ENCODE measurements at regions not wholly inside any gene's neighbourhood (a gene's known extent, or its start where the extent isn't known, plus 50 kb on each side); places are given as distances from the start of the nearest gene placed in this dataset.

GRCh38 chr5:173777674-173778073 lies 110.5 kb upstream of the CPEB4 start:
- Histone ChIP-seq H3K9me3 (ENCODE audit: control insufficient read depth, insufficient read depth, low read depth, low read length) (no peaks in the 10 kb centered on the region), H3K27ac (ENCODE audit: extremely low read depth, low read depth, low read length) (no peak overlapping the region), H3K4me1 (ENCODE audit: control insufficient read depth, insufficient read depth, low read length) (no peaks in the 10 kb centered on the region), H3K4me3 (ENCODE audit: low read depth, low read length) (no peak overlapping the region), H3K36me3 (ENCODE audit: control insufficient read depth in 2 of 2, insufficient read depth in 1 of 2, low read length in 2 of 2) (no peaks in the 10 kb centered on the region)
- ChIA-PET POLR2A (no interaction called here), CTCF (no interaction called here)
- no peak for TF ChIP-seq ZNF521 (tag by site-specific recombination; IDR thresholded peaks at IDR 0.05)

DNA sequence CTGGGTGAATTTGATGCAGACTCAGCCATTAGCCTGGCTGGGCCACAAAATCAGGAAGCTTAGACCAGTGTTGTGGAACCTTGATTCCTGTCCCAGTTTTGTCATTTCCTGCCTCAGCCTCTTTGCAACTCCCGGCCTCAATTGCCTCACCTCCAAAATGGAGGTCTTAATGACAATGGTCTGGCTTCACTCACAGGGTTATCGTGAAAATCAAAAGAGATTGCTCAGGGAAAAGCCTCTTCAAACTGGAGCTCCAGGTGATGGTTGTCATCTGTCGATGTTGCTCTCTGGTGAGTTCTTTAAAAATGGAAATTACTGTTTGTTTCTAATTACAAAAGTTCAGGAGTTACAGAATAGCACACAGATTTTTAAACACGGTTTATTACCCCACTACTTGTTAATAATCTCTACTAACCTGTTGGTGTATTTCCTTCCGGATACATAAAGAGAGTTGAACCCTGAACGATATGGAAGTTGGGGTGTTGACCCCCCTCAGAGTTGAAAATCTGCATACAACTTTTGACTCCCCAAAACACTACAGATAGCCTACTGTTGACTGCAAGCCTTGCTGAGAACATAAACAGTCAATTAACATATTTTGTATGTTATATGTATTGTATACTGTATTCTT lies 109.9 kb upstream of the CPEB4 start:
- Histone ChIP-seq H3K4me3 (ENCODE audit: low read depth, low read length) (no peak overlapping the region), H3K27ac (ENCODE audit: extremely low read depth, low read depth, low read length) (no peak overlapping the region), H3K9me3 (ENCODE audit: control insufficient read depth, insufficient read depth, low read depth, low read length) (no peaks in the 10 kb centered on the region), H3K36me3 (ENCODE audit: control insufficient read depth in 2 of 2, insufficient read depth in 1 of 2, low read length in 2 of 2) (no peaks in the 10 kb centered on the region), H3K4me1 (ENCODE audit: control insufficient read depth, insufficient read depth, low read length) (no peaks in the 10 kb centered on the region)
- TF ChIP-seq ZNF114 (tag by site-specific recombination; IDR thresholded peaks at IDR 0.05) = no peak
- ChIA-PET CTCF (no interaction called here), POLR2A (no interaction called here)

DNA sequence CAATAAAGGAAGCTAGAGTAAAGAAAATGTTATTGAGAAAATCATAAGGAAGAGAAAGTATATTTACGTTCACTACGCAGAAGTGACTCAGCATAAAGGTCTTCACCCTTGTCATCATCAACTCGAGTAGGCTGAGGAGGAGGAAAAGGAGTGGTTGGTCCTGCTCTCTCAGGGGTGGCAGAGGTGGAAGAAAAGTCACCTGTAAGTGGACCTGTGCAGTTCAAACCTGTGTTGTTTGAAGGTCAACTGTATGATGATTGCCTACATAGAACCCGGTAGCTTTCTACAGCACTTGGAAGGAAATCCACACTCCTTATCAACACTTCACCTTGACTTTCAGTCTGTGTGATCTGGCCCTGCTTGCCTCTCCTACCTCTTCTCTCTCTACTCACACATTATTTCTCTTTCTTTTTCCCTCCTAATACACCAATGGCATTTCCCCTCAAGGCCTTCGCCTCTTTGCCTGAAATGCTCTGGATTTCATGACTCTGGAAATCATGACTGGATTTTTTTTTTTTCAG lies 109.3 kb upstream of the CPEB4 start:
- Histone ChIP-seq H3K4me1 (ENCODE audit: control insufficient read depth, insufficient read depth, low read length) (no peaks in the 10 kb centered on the region), H3K36me3 (ENCODE audit: control insufficient read depth in 2 of 2, insufficient read depth in 1 of 2, low read length in 2 of 2) (no peaks in the 10 kb centered on the region), H3K27ac (ENCODE audit: extremely low read depth, low read depth, low read length) (no peak overlapping the region), H3K4me3 (ENCODE audit: low read depth, low read length) (no peak overlapping the region), H3K9me3 (ENCODE audit: control insufficient read depth, insufficient read depth, low read depth, low read length) (no peaks in the 10 kb centered on the region)
- ChIA-PET POLR2A (no interaction called here), CTCF (no interaction called here)
- TF ChIP-seq ZNF274 (IDR thresholded peaks at IDR 0.05; ENCODE audit: low read length) = no peak
- TF ChIP-seq ZNF274 (tag by site-specific recombination; IDR thresholded peaks at IDR 0.05; ENCODE audit: borderline replicate concordance) = no peak
- TF ChIP-seq ZFHX2 (tag by site-specific recombination; conservative IDR thresholded peaks at IDR 0.05) = no peak
- TF ChIP-seq, protein P1, sequence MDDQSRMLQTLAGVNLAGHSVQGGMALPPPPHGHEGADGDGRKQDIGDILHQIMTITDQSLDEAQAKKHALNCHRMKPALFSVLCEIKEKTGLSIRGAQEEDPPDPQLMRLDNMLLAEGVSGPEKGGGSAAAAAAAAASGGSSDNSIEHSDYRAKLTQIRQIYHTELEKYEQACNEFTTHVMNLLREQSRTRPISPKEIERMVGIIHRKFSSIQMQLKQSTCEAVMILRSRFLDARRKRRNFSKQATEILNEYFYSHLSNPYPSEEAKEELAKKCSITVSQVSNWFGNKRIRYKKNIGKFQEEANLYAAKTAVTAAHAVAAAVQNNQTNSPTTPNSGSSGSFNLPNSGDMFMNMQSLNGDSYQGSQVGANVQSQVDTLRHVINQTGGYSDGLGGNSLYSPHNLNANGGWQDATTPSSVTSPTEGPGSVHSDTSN (CRISPR knock-in tag; IDR thresholded peaks at IDR 0.05) = no peak
- TF ChIP-seq, protein P2, sequence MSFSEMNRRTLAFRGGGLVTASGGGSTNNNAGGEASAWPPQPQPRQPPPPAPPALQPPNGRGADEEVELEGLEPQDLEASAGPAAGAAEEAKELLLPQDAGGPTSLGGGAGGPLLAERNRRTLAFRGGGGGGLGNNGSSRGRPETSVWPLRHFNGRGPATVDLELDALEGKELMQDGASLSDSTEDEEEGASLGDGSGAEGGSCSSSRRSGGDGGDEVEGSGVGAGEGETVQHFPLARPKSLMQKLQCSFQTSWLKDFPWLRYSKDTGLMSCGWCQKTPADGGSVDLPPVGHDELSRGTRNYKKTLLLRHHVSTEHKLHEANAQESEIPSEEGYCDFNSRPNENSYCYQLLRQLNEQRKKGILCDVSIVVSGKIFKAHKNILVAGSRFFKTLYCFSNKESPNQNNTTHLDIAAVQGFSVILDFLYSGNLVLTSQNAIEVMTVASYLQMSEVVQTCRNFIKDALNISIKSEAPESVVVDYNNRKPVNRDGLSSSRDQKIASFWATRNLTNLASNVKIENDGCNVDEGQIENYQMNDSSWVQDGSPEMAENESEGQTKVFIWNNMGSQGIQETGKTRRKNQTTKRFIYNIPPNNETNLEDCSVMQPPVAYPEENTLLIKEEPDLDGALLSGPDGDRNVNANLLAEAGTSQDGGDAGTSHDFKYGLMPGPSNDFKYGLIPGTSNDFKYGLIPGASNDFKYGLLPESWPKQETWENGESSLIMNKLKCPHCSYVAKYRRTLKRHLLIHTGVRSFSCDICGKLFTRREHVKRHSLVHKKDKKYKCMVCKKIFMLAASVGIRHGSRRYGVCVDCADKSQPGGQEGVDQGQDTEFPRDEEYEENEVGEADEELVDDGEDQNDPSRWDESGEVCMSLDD (tag by site-specific recombination; IDR thresholded peaks at IDR 0.05) = no peak
- TF ChIP-seq ZIC2 (tag by site-specific recombination; IDR thresholded peaks at IDR 0.05) = no peak
- no peak for TF ChIP-seq ZSCAN4 (tag by site-specific recombination; IDR thresholded peaks at IDR 0.05)

DNA sequence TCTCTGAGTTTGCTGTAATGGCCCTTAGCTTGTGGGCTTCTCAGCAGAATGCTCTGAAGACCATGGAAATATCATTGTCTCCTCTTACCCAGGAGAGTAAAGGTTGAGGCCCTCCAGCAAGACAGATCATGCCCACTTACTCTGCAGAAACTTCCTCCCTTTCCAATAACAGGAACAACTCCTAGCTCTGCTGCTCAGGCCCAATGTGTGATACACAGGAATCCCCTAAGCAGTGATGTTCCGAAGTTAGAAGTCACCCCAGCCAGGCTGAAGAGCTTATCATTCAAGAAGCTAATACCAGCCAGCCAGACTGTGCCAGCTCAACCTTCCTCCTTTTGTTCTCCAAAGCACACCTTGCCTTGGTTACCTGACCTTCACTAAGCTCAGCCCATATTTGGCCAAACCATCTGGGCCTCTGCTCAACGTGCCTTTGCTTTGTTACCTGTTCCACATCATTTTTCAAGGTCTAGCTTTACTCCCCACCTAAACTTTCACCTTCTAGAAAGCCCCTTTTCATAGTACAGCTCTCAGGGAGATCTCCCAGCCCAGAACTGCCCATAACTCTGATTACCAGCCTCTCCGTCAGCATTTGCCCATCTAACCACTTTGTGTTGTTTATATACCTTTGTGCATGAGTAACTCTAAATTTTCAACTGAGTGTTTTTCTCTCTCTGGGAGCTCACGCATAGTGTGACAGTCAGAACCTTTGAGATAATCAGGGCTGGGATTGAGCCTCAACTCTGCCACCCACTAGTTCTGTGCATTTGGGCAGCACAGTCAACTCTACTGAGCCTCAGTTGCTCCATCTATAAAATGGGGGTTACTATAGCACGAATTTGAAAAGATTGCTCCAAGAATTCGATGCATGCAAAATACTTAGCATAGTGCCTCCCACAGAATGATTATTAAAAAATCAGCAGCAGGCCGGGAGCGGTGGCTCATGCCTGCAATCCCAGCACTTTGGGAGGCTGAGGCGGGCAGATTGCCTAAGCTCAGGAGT lies 107.6 kb upstream of the CPEB4 start:
- ChIA-PET POLR2A (interaction anchor here (1.2 kb wide), 1 partner anchor 9 kb away, joined by 3 read pairs; no protein-coding TSS in a partner anchor), CTCF (interaction anchor here (0.6 to 1.0 kb wide), 4 partner anchors 10 to 194 kb away, joined by 3 read pairs; no protein-coding TSS in a partner anchor)
- H3K9me3 ChIP-seq (ENCODE audit: control insufficient read depth, insufficient read depth, low read depth, low read length) = no peaks in the 10 kb centered on the region
- no peak overlapping the region for H3K4me3 ChIP-seq (ENCODE audit: low read depth, low read length)
- no peaks in the 10 kb centered on the region for H3K36me3 ChIP-seq (ENCODE audit: control insufficient read depth in 2 of 2, insufficient read depth in 1 of 2, low read length in 2 of 2)
- no peak overlapping the region for H3K27ac ChIP-seq (ENCODE audit: extremely low read depth, low read depth, low read length)
- no peaks in the 10 kb centered on the region for H3K4me1 ChIP-seq (ENCODE audit: control insufficient read depth, insufficient read depth, low read length)
- no peak for TF ChIP-seq ZNF473 (tag by site-specific recombination; IDR thresholded peaks at IDR 0.05)
- no peak for TF ChIP-seq ZNF76 (tag by site-specific recombination; IDR thresholded peaks at IDR 0.05; ENCODE audit: borderline replicate concordance, low read depth)
- TF ChIP-seq, protein P3, sequence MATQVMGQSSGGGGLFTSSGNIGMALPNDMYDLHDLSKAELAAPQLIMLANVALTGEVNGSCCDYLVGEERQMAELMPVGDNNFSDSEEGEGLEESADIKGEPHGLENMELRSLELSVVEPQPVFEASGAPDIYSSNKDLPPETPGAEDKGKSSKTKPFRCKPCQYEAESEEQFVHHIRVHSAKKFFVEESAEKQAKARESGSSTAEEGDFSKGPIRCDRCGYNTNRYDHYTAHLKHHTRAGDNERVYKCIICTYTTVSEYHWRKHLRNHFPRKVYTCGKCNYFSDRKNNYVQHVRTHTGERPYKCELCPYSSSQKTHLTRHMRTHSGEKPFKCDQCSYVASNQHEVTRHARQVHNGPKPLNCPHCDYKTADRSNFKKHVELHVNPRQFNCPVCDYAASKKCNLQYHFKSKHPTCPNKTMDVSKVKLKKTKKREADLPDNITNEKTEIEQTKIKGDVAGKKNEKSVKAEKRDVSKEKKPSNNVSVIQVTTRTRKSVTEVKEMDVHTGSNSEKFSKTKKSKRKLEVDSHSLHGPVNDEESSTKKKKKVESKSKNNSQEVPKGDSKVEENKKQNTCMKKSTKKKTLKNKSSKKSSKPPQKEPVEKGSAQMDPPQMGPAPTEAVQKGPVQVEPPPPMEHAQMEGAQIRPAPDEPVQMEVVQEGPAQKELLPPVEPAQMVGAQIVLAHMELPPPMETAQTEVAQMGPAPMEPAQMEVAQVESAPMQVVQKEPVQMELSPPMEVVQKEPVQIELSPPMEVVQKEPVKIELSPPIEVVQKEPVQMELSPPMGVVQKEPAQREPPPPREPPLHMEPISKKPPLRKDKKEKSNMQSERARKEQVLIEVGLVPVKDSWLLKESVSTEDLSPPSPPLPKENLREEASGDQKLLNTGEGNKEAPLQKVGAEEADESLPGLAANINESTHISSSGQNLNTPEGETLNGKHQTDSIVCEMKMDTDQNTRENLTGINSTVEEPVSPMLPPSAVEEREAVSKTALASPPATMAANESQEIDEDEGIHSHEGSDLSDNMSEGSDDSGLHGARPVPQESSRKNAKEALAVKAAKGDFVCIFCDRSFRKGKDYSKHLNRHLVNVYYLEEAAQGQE (tag by site-specific recombination; IDR thresholded peaks at IDR 0.05) = no peak
- no peak for TF ChIP-seq ZNF561 (tag by site-specific recombination; IDR thresholded peaks at IDR 0.05; ENCODE audit: borderline replicate concordance)
- TF ChIP-seq ZNF394 (tag by site-specific recombination; IDR thresholded peaks at IDR 0.05; ENCODE audit: borderline replicate concordance) = no peak
- TF ChIP-seq GLIS2 (tag by site-specific recombination; IDR thresholded peaks at IDR 0.05) = no peak
- TF ChIP-seq BCL11B (tag by site-specific recombination; IDR thresholded peaks at IDR 0.05; ENCODE audit: low read depth) = no peak
- TF ChIP-seq ZNF133 (tag by site-specific recombination; IDR thresholded peaks at IDR 0.05) = no peak

Measured in HEK293 (cell line).